Vagina (tissue), 2 donors: ENCODE measurements at regions not wholly inside any gene's neighbourhood (a gene's known extent, or its start where the extent isn't known, plus 50 kb on each side); places are given as distances from the start of the nearest gene placed in this dataset.

Experiments
- CTCF ChIP-seq, 3 experiments: fragments of 450-650 bp in 2 of 3; fragments of 200-600 bp in 1 of 3; sonication (generic) in 1 of 3; IDR thresholded peaks; one replicate each; pipeline ENCODE4 v1.5.1; 2017 to 2019; ENCODE audit warnings: antibody characterized with exemption in 3 of 3, mild to moderate bottlenecking in 2 of 3, moderate library complexity in 2 of 3
- POLR2AphosphoS5 ChIP-seq, 2 donors: sonication (generic); formaldehyde crosslinking; IDR thresholded peaks; one replicate each; pipeline ENCODE4 v1.9.0; 2017; ENCODE audit warnings: antibody characterized with exemption in 2 of 2, mild to moderate bottlenecking in 2 of 2, low read depth in 1 of 2; ENCODE audit not compliant: insufficient read depth in 1 of 2

DNA sequence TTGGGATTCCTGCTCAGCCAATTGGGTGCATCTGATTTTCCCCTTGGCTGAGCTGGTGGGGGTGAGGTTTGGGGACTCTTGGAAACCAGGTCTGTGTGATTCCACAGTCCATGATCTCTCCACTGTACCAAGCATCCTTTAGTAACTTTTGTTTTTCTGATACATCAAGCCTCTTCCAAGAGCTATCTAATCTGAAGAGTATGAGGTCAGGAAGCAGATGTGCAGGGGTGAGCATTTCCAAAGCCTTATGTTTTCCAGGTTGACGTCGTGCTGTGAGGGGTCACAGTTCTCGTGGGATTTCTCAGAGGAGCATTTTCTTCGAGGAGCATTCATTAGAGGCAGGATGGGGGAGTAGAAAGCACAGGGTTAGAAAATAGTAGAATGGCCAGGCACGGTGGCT lies 95.3 kb downstream of the KLF4 start:
- TF ChIP-seq POLR2AphosphoS5 (IDR thresholded peaks at IDR 0.05; ENCODE audit: insufficient read depth in 1 of 2, low read depth in 1 of 2), result no peak
- no peak for TF ChIP-seq CTCF (IDR thresholded peaks at IDR 0.05)
